Mesenchymal stem cell (in vitro differentiated cells and primary cell): ENCODE measurements at regions not wholly inside any gene's neighbourhood (a gene's known extent, or its start where the extent isn't known, plus 50 kb on each side); places are given as distances from the start of the nearest gene placed in this dataset.

Source experiments
- DNase-seq: peaks from one replicate; pipeline ENCODE4 v3.0.0-alpha.2; 2013
- H2AFZ ChIP-seq: one replicate; pipeline ENCODE4 v1.6.1; 2013; ENCODE audit warnings: low read depth, mild to moderate bottlenecking, control low read depth, inconsistent platforms, low read length, moderate library complexity
- H2AK5ac ChIP-seq: 2 replicates; pipeline ENCODE4 v1.6.1; 2013; ENCODE audit warnings: low read length, moderate library complexity, mild to moderate bottlenecking, inconsistent platforms; ENCODE audit not compliant: severe bottlenecking
- H2BK120ac ChIP-seq: one replicate; pipeline ENCODE4 v1.6.1; 2013; ENCODE audit warnings: low read depth, mild to moderate bottlenecking, inconsistent platforms, low read length, moderate library complexity
- H2BK12ac ChIP-seq, 2 experiments: one replicate each; pipeline ENCODE4 v1.6.1; 2013; ENCODE audit warnings: inconsistent platforms in 2 of 2, low read length in 2 of 2, mild to moderate bottlenecking in 2 of 2, moderate library complexity in 2 of 2, control low read depth in 1 of 2
- H2BK15ac ChIP-seq: one replicate; pipeline ENCODE4 v1.6.1; 2013; ENCODE audit warnings: mild to moderate bottlenecking, low read depth, inconsistent platforms; ENCODE audit not compliant: poor library complexity, severe bottlenecking
- H2BK5ac ChIP-seq: 2 replicates; pipeline ENCODE4 v1.6.1; 2013; ENCODE audit warnings: low read depth, mild to moderate bottlenecking, low read length, control low read depth, inconsistent platforms; ENCODE audit not compliant: poor library complexity, severe bottlenecking
- H3K14ac ChIP-seq, 2 experiments: one replicate each; pipeline ENCODE4 v1.6.1; 2013; ENCODE audit warnings: inconsistent platforms in 2 of 2, low read length in 2 of 2, control low read depth in 1 of 2, mild to moderate bottlenecking in 1 of 2, moderate library complexity in 1 of 2
- H3K18ac ChIP-seq, 2 experiments: one replicate each; pipeline ENCODE4 v1.6.1; 2013; ENCODE audit warnings: inconsistent platforms in 2 of 2, low read length in 2 of 2, control low read depth in 1 of 2, low read depth in 1 of 2, mild to moderate bottlenecking in 1 of 2
- H3K23ac ChIP-seq, 2 experiments: one replicate each; pipeline ENCODE4 v1.6.1; 2013; ENCODE audit warnings: inconsistent platforms in 2 of 2, low read length in 2 of 2, mild to moderate bottlenecking in 2 of 2, moderate library complexity in 2 of 2, control low read depth in 1 of 2
- H3K27ac ChIP-seq: 2 replicates; pipeline ENCODE4 v1.5.1; 2013; ENCODE audit warnings: mild to moderate bottlenecking, moderate library complexity, low read length, control low read depth, inconsistent platforms; ENCODE audit not compliant: poor library complexity, severe bottlenecking
- H3K27me3 ChIP-seq, 2 experiments: 2 replicates each; pipeline versions ENCODE4 v1.6.1 to v1.7.0; 2013; ENCODE audit warnings: low read length in 2 of 2, mild to moderate bottlenecking in 2 of 2, moderate library complexity in 2 of 2, control low read depth in 1 of 2, inconsistent platforms in 1 of 2; ENCODE audit not compliant: control insufficient read depth in 1 of 2, insufficient read depth in 1 of 2
- H3K36me3 ChIP-seq, 2 experiments: 2 replicates each; pipeline versions ENCODE4 v1.6.1 to v1.7.0; 2013; ENCODE audit warnings: low read length in 2 of 2, control low read depth in 1 of 2, inconsistent platforms in 1 of 2, low read depth in 1 of 2, mild to moderate bottlenecking in 1 of 2; ENCODE audit not compliant: insufficient read depth in 2 of 2, control insufficient read depth in 1 of 2
- H3K4ac ChIP-seq, 2 experiments: one replicate each; pipeline ENCODE4 v1.6.1; 2013; ENCODE audit warnings: inconsistent platforms in 2 of 2, low read length in 2 of 2, mild to moderate bottlenecking in 2 of 2, moderate library complexity in 2 of 2, control low read depth in 1 of 2, low read depth in 1 of 2
- H3K4me1 ChIP-seq: 2 replicates; pipeline ENCODE4 v1.6.1; 2013; ENCODE audit warnings: low read depth, low read length, control low read depth; ENCODE audit not compliant: control insufficient read depth, insufficient read depth
- H3K4me2 ChIP-seq: 2 replicates; pipeline ENCODE4 v1.6.1; 2013; ENCODE audit warnings: low read length, mild to moderate bottlenecking, inconsistent platforms; ENCODE audit not compliant: poor library complexity, severe bottlenecking
- H3K4me3 ChIP-seq, 2 experiments: 2 replicates each; pipeline versions ENCODE4 v1.5.1 to v1.7.0; 2013; ENCODE audit warnings: low read length in 2 of 2, mild to moderate bottlenecking in 2 of 2, control low read depth in 1 of 2, low read depth in 1 of 2; ENCODE audit not compliant: insufficient read depth in 1 of 2
- H3K79me1 ChIP-seq: replicated peaks from 2 replicates; pipeline ENCODE4 v1.6.1; 2013; ENCODE audit warnings: mild to moderate bottlenecking, control low read depth, low read length, inconsistent platforms; ENCODE audit not compliant: poor library complexity, severe bottlenecking
- H3K9ac ChIP-seq: 2 replicates; pipeline ENCODE4 v1.7.0; 2013; ENCODE audit warnings: mild to moderate bottlenecking, low read length, moderate library complexity
- H3K9me3 ChIP-seq: 2 replicates; pipeline ENCODE4 v1.7.0; 2013; ENCODE audit warnings: mild to moderate bottlenecking, low read length; ENCODE audit not compliant: control insufficient read depth
- H4K8ac ChIP-seq: one replicate; pipeline ENCODE4 v1.6.1; 2013; ENCODE audit warnings: inconsistent platforms, mild to moderate bottlenecking, low read length, moderate library complexity
- H4K91ac ChIP-seq: one replicate; pipeline ENCODE4 v1.6.1; 2013; ENCODE audit warnings: mild to moderate bottlenecking, low read length, inconsistent platforms
- WGBS: methylation state at CpG from one replicate; pipeline ENCODE4 v1.1.7; 2013; ENCODE audit warnings: mixed read lengths; 5-methylcytosine and 5-hydroxymethylcytosine counted together

DNA sequence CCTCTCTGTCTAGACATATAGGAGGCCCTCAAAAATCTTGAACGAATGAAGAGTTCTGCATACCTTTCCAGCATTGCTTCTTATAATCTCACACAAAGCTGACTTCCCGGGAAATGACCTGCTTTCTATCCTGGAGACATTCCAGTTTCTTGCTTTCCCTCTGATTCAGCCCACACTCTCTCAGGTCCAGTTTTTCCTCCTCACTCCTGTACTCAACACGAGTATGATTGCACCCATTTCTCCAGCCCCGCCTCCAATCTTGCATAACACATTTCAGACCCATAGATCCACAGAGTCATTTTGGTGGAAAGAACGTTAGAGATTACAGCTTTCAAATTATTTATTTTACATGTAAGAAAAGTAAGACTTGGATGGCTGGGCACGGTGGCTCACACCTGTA lies 127.5 kb upstream of the TLR3 start:
- no peak overlapping the region for H4K91ac ChIP-seq
- H3K4me2 ChIP-seq = no peak overlapping the region
- no peak overlapping the region for H4K8ac ChIP-seq
- H3K9me3 ChIP-seq = no peaks in the 10 kb centered on the region
- no peak overlapping the region for H3K18ac ChIP-seq
- H2BK15ac ChIP-seq = no peak overlapping the region
- no peaks in the 10 kb centered on the region for H3K4me1 ChIP-seq
- H2BK5ac ChIP-seq = no peak overlapping the region
- no peak overlapping the region for H2BK12ac ChIP-seq
- H2AFZ ChIP-seq = no peak overlapping the region
- WGBS = 91% methylated on average over 4 of the region's 6 CpGs
- no peak overlapping the region for H2BK120ac ChIP-seq
- no peak overlapping the region for H3K27ac ChIP-seq
- no peaks in the 10 kb centered on the region for H3K36me3 ChIP-seq
- H3K79me1 ChIP-seq = no peaks in the 10 kb centered on the region
- no peak overlapping the region for H3K9ac ChIP-seq
- H3K14ac ChIP-seq = no peak overlapping the region
- H3K27me3 ChIP-seq = no peaks in the 10 kb centered on the region
- H2AK5ac ChIP-seq = no peak overlapping the region
- H3K4ac ChIP-seq = no peak overlapping the region
- no peak overlapping the region for H3K23ac ChIP-seq
- H3K4me3 ChIP-seq = no peak overlapping the region
- no peak for DNase-seq

DNA sequence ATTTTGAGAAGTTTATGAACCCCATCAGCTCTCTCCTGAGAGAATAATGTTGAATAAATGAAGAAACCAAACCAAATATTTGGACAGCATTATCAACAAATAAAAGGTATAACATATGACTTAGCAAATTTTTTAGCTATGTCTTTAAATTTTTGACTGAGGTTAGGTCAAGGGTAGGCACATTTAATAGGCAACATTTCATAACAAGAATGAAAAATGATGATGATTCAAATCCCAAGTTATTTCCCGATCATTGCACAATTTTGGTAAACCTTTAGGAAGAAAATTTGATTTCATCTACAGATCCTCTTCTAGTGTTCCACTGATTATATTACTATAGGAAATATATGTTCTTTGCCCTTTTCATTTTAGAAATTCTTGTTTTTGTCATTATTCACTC lies 123.7 kb upstream of the TLR3 start:
- Histone ChIP-seq H3K9ac (no peak overlapping the region), H3K23ac (no peak overlapping the region), H3K4me1 (no peaks in the 10 kb centered on the region), H2AK5ac (no peak overlapping the region), H4K8ac (no peak overlapping the region), H3K36me3 (no peaks in the 10 kb centered on the region), H3K4me3 (no peak overlapping the region), H2AFZ (no peak overlapping the region), H3K4ac (no peak overlapping the region), H3K9me3 (no peaks in the 10 kb centered on the region), H3K4me2 (no peak overlapping the region), H2BK12ac (no peak overlapping the region), H3K18ac (no peak overlapping the region), H2BK5ac (no peak overlapping the region), H4K91ac (no peak overlapping the region), H3K14ac (no peak overlapping the region), H2BK120ac (no peak overlapping the region), H3K27ac (no peak overlapping the region), H2BK15ac (no peak overlapping the region), H3K27me3 (no peaks in the 10 kb centered on the region), H3K79me1 (no peaks in the 10 kb centered on the region)
- WGBS = no CpG with 5 or more reads among the region's 1 CpG
- DNase-seq = no peak

DNA sequence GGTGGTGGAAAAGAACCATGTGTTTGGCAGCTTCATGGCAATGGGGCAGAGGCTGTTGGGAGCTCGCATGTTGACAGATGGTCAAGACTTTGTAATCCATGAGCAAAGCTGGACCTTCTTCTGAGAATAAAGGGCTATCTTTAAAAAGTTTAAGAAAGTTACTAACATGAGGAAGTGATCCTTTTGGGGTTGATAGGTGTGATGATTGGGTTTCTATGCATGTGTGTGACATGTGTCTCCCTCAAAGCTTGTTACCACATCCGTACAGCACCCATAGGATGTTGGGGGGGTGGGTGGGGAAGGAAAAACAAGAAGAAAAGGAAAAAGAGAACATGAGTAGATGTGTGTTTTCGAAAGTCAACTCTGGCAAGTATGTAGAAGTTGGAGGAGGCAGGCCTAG lies 123.0 kb upstream of the TLR3 start:
- Histone ChIP-seq H3K23ac (no peak overlapping the region), H3K27ac (no peak overlapping the region), H3K4me2 (no peak overlapping the region), H3K18ac (no peak overlapping the region), H3K9me3 (no peaks in the 10 kb centered on the region), H4K91ac (no peak overlapping the region), H2BK5ac (no peak overlapping the region), H2BK12ac (no peak overlapping the region), H3K79me1 (no peaks in the 10 kb centered on the region), H3K36me3 (no peaks in the 10 kb centered on the region), H2AK5ac (no peak overlapping the region), H3K4me1 (no peaks in the 10 kb centered on the region), H3K4me3 (no peak overlapping the region), H3K27me3 (no peaks in the 10 kb centered on the region), H2AFZ (no peak overlapping the region), H2BK120ac (no peak overlapping the region), H3K4ac (no peak overlapping the region), H4K8ac (no peak overlapping the region), H3K9ac (no peak overlapping the region), H3K14ac (no peak overlapping the region), H2BK15ac (no peak overlapping the region)
- WGBS = 87% methylated on average over 3 of the region's 3 CpGs
- DNase-seq = no peak

DNA sequence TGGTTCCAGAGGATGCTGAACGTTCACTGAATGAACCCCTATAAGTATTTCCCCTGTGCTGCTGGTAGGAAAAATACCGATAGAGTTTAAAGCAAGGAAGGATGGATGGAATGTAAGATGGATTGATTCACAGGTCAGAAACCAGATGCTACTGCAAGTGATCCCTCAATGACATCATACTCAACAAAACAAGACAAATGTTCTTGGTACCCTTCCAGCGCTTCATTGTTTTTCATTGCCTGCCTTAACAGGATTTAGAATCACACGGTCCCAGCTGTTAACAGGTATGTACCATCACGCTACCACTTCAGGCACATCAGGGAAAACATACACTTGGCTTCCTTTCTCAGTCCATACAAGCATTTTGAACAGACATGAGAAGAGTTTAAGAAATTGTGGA lies 118.1 kb upstream of the TLR3 start:
- Histone ChIP-seq H3K4ac (no peak overlapping the region), H3K4me2 (no peak overlapping the region), H2AK5ac (no peak overlapping the region), H3K14ac (no peak overlapping the region), H3K4me1 (no peaks in the 10 kb centered on the region), H3K4me3 (no peak overlapping the region), H3K79me1 (no peaks in the 10 kb centered on the region), H3K27me3 (peaks cover under 1 to 5% of the 10 kb centered on the region in 2 experiments), H2AFZ (no peak overlapping the region), H3K9ac (no peak overlapping the region), H2BK120ac (no peak overlapping the region), H3K23ac (no peak overlapping the region), H4K91ac (no peak overlapping the region), H3K36me3 (no peaks in the 10 kb centered on the region), H2BK12ac (no peak overlapping the region), H3K27ac (no peak overlapping the region), H3K9me3 (no peaks in the 10 kb centered on the region), H2BK15ac (no peak overlapping the region), H2BK5ac (no peak overlapping the region), H3K18ac (no peak overlapping the region), H4K8ac (no peak overlapping the region)
- WGBS = 61% methylated on average over 5 of the region's 5 CpGs
- DNase-seq = no peak
